Glutamatergic neuron (in vitro differentiated cells): ENCODE measurements at regions not wholly inside any gene's neighbourhood (a gene's known extent, or its start where the extent isn't known, plus 50 kb on each side); places are given as distances from the start of the nearest gene placed in this dataset.
"Not testable (repeated sequence)": the region's sequence is repeated elsewhere in the genome, so short reads cannot be mapped to it uniquely, and the experiment has no call there.

Source experiments
- DNase-seq: peaks from one replicate; pipeline ENCODE4 v3.0.0; 2022
- H3K27ac Mint-ChIP-seq: one replicate; pipeline ENCODE4 v1.8.0; 2020; ENCODE audit warnings: mild to moderate bottlenecking, mixed read lengths, inconsistent platforms; ENCODE audit not compliant: unreplicated experiment
- H3K27me3 Mint-ChIP-seq: one replicate; pipeline ENCODE4 v1.8.0; 2020; ENCODE audit warnings: mild to moderate bottlenecking, moderate library complexity, mixed read lengths, inconsistent platforms; ENCODE audit not compliant: unreplicated experiment
- H3K36me3 Mint-ChIP-seq: one replicate; pipeline ENCODE4 v1.8.0; 2020; ENCODE audit warnings: mild to moderate bottlenecking, mixed read lengths, inconsistent platforms; ENCODE audit not compliant: unreplicated experiment
- H3K4me1 Mint-ChIP-seq: one replicate; pipeline ENCODE4 v1.8.0; 2020; ENCODE audit warnings: mild to moderate bottlenecking, low read depth, mixed read lengths, inconsistent platforms; ENCODE audit not compliant: unreplicated experiment
- H3K4me3 Mint-ChIP-seq: one replicate; pipeline ENCODE4 v1.8.0; 2020; ENCODE audit warnings: mild to moderate bottlenecking, mixed read lengths, inconsistent platforms; ENCODE audit not compliant: unreplicated experiment
- H3K9me3 Mint-ChIP-seq: one replicate; pipeline ENCODE4 v1.8.0; 2020; ENCODE audit warnings: mild to moderate bottlenecking, moderate library complexity, mixed read lengths, inconsistent platforms; ENCODE audit not compliant: unreplicated experiment
- TF ChIP-seq, protein P1 (sequence below): fragments of 200-600 bp; sonication (generic); IDR thresholded peaks from one replicate; pipeline ENCODE4 v1.5.0; 2021; ENCODE audit not compliant: partially characterized antibody, unreplicated experiment

DNA sequence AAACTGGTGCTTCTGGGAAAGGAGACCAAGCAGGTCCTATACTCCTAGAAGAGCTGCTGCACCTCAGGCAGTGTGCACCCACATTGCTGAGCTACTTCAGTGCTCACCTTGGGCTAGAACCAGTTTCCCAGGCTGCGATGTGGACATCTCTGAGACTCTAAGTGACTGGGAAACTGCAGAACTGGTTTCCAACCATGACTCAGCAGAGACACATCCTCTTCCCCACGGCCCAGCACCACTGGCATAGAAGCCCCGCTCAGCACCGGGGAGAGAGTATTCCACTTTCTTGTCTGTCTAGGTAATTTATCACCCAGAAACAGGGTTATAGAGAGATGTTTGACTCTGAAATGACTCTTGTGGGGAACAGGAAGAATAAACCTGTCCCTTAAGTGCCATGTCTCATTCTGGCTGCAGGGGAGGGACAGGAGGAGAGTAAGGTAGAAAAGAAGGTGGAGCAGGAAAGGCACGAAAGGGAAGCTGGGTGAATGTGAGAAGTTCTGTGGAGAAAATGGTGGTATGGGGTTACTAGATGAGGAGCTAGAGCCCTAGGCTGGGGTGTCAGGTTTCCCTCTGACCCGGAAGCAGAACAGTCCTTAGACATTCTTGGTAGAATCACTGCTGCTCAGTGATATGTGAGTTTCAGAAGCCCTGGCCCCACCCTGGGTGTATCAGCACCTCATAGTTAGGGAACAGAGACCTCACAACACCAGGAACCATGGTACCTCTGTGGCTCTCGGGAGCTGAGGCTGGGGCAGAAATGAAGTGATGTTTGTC is 340.4 kb upstream of the NCAM1 start:
- TF ChIP-seq, protein P1, sequence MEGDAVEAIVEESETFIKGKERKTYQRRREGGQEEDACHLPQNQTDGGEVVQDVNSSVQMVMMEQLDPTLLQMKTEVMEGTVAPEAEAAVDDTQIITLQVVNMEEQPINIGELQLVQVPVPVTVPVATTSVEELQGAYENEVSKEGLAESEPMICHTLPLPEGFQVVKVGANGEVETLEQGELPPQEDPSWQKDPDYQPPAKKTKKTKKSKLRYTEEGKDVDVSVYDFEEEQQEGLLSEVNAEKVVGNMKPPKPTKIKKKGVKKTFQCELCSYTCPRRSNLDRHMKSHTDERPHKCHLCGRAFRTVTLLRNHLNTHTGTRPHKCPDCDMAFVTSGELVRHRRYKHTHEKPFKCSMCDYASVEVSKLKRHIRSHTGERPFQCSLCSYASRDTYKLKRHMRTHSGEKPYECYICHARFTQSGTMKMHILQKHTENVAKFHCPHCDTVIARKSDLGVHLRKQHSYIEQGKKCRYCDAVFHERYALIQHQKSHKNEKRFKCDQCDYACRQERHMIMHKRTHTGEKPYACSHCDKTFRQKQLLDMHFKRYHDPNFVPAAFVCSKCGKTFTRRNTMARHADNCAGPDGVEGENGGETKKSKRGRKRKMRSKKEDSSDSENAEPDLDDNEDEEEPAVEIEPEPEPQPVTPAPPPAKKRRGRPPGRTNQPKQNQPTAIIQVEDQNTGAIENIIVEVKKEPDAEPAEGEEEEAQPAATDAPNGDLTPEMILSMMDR = no peak
- no peak overlapping the region for H3K4me3 Mint-ChIP-seq
- no peaks in the 10 kb centered on the region for H3K27me3 Mint-ChIP-seq
- peaks cover 5% of the 10 kb centered on the region for H3K36me3 Mint-ChIP-seq
- no peak for DNase-seq
- no peak overlapping the region for H3K27ac Mint-ChIP-seq
- H3K4me1 Mint-ChIP-seq = no peaks in the 10 kb centered on the region
- H3K9me3 Mint-ChIP-seq = peaks cover 3% of the 10 kb centered on the region

DNA sequence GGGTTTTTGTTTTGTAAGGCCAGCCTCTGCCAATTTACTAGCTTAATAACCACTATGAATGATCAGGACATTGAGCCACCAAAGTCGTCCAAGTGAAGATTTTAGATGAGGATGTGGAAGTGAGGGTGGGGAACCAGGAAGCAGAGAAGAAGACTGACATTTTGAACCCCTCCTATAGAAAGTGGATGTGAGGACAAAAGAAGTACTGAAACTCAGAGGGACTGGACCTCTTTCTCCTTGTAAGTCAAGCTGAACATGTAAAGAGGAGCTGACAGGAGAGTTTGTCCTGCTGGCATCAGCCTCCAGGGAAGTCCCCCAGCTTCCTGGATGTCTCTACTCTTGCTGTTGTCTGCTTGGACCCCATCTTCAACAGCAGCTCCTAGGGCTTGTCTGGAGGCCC is 338.2 kb upstream of the NCAM1 start:
- Mint-ChIP-seq H3K9me3 (no peaks in the 10 kb centered on the region), H3K4me1 (no peaks in the 10 kb centered on the region), H3K36me3 (peaks cover 5% of the 10 kb centered on the region), H3K27me3 (no peaks in the 10 kb centered on the region), H3K27ac (no peak overlapping the region), H3K4me3 (no peak overlapping the region)
- no peak for DNase-seq
- TF ChIP-seq, protein P1 = no peak

GRCh38 chr11:112624431-112624830 is 336.8 kb upstream of the NCAM1 start:
- Mint-ChIP-seq H3K27ac (no peak overlapping the region), H3K4me3 (no peak overlapping the region), H3K4me1 (no peaks in the 10 kb centered on the region), H3K27me3 (no peaks in the 10 kb centered on the region), H3K9me3 (no peaks in the 10 kb centered on the region), H3K36me3 (peaks cover 5% of the 10 kb centered on the region)
- no peak for DNase-seq
- TF ChIP-seq, protein P1 = no peak

GRCh38 chr11:112624971-112625370 is 336.2 kb upstream of the NCAM1 start:
- not testable (repeated sequence) for H3K9me3 Mint-ChIP-seq, H3K4me1 Mint-ChIP-seq, H3K27ac Mint-ChIP-seq, H3K36me3 Mint-ChIP-seq, H3K27me3 Mint-ChIP-seq, H3K4me3 Mint-ChIP-seq, DNase-seq

- no peak for DNase-seq
Measured at GRCh38 chr11:112625814-112626213, 335.4 kb upstream of the NCAM1 start.

More at GRCh38 chr11:112625814-112626213, 335.4 kb upstream of the NCAM1 start:
- TF ChIP-seq, protein P1 = no peak
- no peaks in the 10 kb centered on the region for H3K4me1 Mint-ChIP-seq
- H3K27me3 Mint-ChIP-seq = no peaks in the 10 kb centered on the region
- no peak overlapping the region for H3K4me3 Mint-ChIP-seq
- H3K36me3 Mint-ChIP-seq = peaks cover 5% of the 10 kb centered on the region
- no peak overlapping the region for H3K27ac Mint-ChIP-seq
- H3K9me3 Mint-ChIP-seq = no peaks in the 10 kb centered on the region
